ENCODE measurements at regions not wholly inside any gene's neighbourhood (a gene's known extent, or its start where the extent isn't known, plus 50 kb on each side); places are given as distances from the start of the nearest gene placed in this dataset.

DNA sequence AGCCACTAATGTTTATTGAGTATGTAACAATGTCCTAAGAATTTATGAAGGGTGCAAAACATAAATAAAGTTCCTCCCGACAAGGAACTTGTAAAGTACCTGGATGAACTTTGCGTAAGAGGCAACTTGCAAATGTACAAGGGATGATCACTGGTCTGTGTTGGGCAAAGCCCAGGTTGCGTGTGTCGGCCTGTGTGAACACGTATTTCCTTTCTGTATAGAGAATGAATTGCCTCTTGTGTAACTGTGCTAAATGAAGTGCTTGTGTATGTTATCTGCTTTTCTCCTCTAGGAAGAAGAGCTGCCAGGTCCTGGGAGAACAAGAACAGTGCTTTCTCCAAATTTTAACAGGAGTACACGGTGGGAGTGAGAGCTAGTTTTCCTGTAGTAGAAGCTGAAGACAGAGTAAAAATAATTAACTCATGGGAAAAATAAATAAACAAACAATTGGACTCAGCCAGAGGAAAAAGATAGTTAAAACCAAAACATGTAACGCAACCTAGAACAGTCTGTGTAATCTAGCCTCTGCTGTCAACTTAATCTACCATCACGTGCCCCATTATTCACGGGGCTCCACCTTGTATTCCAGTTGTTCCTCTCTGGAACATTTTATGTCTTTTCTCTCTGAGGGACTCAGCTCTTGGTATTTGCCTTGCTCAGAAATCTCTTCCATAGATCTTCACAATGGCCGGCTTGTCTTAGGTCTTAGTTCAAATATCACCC lies 83.7 kb upstream of the RASGRP1 start:
- no peak for DNase-seq

DNA sequence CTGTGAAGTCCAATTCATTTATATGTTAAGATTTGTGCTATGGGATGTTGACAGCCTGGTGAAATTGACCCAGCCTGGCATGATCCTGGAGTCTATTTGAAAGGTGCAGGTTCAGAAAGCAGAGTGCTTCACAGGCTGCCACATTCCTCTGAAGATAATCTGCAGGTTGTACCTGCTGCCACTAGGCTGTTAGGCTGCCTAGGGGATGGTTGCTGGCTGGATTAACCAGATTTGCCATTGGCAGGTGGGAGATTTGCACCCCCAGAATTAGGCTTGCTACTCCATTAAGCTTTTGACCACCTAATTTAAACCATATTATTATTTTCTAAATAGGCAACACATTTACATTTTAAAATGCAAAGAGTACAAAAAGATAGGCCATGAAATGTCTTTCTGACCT lies 85.8 kb upstream of the RASGRP1 start:
- no peak for DNase-seq

DNA sequence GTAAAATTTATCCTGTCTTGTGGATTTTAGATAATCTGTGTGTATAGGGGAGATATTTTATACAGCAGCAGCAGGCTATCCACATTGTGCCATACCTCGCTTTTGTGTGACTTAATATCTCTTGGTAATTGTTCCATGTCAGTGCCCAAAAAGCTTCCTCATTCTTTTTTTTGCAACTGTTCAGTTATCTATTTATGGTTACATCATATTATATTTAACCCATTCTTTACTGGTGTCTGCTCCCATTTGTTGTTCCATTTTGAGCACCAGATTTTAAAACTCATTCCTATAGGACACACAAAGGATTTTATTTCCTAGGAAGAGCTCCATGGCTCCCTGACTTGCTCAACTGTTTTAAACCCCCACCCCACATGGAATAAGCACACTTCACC lies 86.3 kb upstream of the RASGRP1 start:
- DNase-seq: no peak

DNA sequence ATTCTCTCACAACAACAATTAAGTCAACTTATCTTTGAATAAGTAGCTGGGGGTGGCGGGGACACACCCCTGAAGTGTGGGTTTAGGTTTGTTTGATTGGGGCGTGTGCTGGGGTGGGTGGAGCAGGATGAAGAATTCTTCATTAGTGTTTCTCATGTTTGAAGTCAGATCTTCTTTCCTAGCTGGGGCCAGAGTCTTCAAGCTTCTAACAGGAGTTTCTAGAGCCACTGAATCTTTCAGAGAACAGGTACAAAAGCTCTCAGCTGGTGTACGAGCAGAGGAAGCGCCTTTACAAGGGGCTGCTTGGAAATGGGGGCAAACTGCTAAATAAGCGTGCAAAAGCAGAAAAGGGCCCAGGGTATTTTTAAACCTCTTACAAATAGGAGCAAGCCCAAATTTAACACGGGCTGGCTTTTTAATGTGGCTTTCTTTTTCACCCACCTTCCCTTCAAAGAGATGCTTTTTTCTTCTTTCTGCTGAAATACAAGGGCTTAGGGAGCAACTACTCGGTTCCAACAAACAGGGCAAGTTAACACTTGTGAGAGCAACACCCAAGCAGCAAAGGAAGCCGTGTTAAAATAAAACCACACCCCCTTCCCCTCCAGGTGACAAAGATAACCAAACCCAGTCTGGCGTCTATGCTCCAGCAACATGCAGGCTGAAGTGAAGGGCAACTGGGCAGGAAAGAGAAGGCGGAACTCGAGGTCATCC lies 86.9 kb upstream of the RASGRP1 start:
- no peak for DNase-seq

DNA sequence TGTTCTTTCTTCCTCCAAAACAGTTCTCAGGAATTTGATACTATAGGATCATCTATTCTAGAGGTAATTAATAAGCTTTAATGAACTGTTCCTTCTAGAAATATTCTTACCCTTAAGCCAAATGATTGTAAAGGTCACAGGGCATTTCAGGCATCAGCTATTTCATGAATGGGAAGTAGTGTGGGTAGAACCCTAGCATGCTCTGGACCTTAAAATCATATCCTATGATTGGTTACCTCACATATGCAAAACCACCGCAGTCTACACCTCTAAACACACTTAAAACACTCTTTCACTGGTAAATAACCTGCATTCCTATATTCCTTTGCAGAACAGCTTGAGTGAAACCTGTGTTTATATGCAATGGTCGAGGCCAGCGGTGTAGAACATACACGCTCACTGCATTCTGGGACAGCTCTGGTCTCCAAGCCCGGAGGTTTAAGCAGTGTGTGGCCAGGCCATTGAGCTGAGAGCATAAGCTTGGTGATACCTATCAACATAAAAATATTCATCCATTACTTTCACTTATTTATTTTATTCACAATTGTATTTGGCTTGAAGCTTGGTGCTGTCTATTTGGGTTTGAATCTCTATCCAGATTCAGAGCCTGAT lies 87.7 kb upstream of the RASGRP1 start:
- DNase-seq: no peak

DNA sequence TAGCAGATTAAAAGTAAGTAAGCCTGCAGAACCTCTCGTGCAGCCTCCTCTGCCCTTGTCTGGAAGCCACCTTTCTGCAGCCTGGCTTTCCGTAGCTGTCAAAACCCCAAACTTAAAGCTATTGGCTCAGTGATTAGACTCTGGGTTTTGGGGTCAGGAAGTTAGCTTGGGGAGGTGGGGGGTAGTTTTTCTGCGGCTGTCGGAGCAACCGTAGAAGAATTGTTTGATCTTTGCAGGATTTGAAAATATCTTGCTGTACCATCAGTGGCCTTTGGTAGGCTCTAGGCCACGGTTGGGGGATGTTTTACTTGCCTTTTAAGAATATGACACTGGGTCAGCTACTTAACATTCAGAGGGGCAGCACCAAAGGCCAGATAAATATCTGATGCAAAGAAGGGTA lies 88.4 kb upstream of the RASGRP1 start:
- no peak for DNase-seq

DNA sequence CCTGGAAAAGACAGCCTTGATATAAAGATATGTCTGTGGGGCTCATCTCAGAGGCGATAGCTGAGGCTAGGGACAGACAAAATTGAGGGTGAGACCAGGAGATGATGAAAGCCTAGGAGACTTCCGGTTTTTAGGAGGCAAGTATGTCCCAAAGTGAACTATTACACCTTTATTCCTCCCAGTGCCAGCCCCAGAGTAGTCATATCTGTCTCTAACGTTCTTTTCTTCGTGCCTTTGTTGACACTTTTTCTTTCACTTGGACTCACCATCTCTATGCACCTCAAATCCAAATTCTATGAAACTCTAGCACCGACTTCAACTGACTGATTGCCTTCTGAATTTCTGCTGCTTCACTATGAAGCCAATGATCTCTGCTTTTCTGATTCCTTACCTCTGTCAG lies 93.8 kb upstream of the RASGRP1 start:
- DNase-seq: no peak

DNA sequence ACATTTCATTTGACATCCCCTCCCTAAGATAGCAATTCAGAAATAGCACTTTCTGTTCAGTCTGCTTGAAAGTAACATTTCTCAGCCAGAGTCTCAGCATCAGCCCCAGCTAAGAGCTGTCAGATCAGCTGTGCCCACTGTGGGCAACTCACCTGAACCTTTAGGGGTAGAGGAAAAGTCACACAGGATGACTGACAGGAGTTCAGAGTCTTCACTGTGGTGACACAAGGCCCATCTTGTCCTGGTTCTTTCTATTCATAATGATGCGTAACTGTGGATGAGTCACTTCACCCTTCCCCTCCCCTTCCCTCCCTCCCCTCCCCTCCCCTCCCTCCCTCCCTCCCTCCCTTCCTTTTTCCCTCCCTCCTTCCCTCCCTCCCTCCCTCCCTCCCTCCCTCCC lies 96.1 kb upstream of the RASGRP1 start:
- DNase-seq: no peak

DNA sequence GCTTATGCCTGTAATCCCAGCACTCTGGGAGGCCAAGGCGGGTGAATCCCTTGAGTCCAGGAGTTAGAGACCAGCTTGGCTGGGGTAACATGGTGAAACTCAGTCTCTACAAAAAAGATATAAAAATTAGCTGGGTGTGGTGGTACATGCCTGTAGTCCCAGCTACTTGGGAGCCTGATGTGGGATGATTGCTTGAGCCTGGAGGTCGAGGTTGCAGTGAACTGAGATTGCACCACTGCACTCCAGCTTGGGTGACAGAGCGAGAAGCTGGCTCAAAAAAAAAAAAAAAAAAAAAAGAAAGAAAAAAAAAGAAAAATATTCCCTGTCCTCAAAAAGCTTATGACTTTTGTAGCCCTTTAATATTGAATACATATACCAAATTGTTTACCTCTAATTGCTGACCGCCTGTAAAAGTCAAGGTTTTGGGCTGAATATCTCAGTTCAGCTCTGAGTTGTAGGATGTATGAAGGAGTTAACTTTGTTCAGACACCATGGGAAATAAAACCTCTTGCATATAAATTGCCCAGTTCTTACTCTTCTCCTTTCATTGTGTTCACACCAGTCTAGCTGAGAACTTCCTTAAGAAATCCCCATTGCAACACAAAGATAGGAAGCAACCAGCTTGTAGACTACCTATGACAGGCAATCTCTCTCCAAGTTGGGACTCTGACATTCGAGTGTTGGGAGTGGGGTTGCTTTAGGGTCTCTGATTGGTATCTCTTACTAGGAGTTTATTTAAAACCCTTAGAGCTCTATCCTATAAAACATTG lies 97.6 kb upstream of the RASGRP1 start:
- DNase-seq: no peak

DNA sequence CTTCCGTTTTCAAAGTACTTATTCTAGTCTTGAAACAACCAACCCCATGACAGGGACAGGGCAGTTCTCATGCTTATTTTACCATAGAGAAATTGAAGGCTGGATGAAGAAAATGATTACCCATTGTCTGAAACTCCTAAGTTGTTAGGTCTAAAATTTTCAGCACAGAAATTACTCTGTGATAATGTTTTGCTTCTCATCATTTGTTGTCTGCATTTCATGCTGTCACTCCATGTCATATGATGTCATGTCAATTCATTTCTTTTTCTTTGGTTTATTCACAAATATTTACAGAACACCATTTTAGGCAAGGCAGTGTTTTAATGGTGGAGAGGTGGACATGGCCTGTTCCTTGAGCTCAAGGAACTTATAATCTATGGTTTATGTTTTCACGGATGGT lies 98.2 kb upstream of the RASGRP1 start:
- no peak for DNase-seq

DNA sequence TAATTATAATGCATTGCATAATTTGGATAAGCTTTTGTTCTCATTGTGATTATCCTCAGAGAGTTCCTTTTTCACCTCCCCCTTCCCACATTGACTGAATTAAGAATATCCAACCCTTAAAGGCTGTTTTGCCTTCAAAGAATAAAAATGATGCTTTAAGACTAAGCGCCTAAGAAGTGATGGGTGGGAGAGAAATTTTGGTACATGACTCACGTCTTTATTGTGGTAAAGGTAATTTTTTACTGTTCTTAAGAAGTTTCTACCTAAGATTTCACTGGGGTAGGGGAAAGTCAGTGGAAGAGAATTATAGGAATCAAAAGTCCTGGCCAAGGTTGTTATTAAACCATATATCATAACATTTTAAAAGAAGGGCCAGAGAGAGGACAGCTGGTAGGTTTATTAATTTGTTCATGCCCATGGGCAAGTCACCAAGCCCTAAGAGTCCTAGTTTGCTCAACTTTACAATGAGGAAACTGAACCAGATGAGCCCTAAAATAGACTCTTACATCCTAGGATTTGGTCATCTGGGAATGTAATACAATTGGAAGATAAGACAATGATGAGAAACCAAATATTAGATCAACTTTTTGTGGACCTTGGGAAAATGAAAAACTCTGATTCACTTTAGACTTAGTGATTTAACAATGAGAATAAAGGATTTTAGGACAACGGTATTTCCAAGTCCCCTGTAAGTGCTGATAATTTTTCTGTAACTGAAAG lies 101.1 kb upstream of the RASGRP1 start:
- no peak for DNase-seq

DNA sequence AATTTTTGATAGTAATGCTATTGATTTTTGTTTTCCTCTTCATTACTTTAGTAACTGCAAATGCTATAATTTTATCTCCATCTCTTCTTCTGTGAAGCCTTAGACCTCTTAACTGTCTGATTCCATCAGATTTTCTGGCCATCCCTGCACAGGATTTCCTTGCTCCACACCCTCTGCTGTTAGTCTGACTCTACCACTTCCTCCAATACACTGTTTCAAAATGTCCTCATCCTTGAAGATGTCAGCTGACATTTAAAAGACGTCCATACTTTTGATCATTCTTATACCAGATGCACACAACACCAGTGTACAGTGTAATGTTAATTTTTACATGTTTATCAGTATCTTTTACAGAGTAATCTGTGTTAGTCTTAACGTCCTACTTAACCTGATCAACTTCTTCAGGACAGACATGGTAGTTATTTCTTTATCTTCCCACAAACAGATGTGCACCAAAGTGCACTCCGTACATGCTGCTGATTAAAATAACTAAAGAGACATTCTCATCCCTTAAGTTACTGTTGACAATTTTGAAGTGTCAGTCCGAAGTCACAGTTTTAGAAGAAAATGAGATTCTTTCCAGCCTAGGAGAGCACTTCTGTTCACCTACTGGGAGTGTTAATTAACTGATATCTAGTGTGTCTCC lies 102.4 kb upstream of the RASGRP1 start:
- no peak for DNase-seq

DNA sequence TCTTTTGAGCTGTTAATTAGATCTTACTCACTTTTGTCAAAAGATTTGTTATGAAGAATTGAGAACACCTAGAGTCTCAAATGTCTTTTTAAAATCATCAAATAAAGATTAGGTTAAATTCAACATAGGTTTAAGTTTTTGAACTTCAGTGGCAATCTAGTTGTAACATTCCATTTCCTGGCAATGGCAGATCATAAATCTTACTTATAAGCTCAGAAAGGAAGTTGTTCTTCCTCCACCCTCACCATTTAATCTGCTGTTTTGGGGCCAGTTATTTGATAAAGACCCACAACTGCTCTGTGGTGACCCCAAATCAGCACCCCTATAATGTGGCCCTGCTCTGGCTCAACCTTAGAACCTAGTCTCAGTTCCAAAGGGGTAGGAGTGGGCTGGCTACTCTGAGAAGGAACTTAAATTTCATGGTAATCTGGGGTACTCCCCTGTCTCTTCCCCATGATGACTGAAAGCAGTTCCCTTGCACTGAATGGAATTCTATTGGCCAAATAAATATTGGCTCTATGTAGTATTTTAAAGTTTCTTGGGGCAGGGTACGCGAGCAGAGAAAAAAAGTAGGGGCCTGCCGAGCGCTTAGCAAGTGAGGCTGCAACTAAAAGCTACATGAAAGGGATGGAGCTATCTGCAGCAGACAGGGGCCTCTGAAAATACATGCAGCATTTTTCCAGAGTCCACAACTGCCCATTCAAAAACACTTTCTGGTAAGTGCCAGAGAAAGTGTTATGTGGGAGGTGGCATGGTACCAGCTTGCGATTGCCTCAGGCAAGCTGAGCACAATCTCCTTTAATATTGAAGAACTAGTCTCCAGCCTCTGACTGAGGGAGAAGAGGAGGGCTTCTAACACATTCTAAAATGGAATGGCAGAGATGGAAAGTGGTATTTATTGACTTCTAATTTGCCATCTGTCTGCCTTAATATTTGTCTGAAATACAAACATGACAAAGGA lies 103.6 kb upstream of the RASGRP1 start:
- DNase-seq: no peak

DNA sequence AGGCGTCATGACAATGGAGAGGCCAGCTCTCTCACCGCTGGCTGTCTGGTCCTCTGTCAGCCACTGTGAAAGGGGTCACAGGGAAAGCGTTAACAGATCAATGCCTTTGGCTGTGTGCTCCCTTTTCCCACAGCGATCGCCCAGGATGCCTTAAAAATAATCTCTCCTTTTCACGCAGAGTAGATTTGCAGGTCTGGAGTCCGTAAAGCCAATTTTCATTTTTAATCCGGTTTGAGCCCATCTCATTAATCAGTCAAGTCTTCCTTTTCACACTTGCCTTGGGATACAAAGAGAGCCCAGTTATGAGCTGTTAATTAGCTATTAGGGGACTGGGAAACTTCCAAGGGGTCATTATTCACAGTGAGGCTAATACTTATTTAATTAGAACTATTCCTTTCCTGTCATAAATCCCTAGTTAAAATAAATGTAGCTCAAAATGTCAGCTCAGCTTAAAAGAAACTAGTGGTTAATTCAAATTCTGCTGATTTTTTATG lies 104.3 kb upstream of the RASGRP1 start:
- DNase-seq: no peak

DNA sequence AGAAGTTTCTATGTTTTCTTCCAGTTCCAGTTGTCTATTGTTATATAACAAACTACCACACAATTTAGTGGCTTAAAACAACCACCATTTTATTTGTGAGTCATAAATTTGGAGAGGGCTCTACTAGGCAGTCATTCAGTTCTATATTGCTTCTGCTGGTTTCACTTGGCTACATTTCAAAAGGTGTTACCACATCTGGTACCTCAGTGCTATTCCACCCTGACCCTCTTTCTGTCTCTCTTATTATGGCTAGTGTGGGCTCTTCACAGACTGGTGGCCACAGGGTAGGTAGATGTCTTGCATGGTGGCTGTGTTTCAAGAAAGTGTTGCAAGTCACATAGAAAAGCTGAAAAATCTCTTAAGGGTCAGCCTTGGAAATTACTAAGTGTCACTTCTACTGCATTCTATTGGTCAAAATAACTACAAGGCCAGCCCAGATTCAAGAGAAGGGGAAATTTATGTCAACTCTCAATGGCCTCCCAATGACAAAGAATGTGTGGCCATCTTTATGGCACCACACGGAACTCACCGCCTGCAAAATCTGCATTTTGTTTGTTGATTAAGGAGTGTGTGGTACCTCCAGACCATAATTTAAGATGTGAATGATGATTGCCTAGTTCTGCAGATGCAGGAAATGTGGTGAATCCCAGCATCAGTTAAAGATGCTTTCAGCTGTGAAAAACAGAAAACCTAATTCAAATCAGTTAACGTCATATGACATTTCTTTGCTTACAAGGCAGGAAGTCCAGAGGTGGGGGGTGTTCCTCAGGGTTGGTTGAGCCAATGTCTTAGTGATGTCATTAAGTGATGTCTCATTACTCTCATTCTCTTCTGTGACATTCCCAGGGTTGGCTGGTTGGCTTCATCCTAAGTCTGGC lies 105.8 kb upstream of the RASGRP1 start:
- DNase-seq: no peak

DNA sequence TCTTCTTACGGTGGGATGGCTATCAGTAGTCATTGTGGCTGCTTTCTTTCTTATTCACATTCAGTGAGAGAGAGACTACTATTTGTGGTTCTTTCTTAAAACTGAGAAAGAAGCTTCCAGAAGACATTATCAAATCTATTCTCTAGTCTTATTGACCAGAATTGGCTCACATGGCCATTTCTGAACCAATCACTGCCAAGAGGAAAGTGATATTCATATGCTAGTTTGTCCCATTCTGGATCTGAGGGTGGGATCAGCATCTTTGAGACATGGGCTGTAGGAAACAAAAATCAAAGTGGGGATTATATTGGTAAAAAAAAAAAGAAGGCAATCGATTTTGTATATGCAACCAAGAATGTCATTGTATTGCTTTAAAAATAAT lies 106.4 kb upstream of the RASGRP1 start:
- DNase-seq: no peak

DNA sequence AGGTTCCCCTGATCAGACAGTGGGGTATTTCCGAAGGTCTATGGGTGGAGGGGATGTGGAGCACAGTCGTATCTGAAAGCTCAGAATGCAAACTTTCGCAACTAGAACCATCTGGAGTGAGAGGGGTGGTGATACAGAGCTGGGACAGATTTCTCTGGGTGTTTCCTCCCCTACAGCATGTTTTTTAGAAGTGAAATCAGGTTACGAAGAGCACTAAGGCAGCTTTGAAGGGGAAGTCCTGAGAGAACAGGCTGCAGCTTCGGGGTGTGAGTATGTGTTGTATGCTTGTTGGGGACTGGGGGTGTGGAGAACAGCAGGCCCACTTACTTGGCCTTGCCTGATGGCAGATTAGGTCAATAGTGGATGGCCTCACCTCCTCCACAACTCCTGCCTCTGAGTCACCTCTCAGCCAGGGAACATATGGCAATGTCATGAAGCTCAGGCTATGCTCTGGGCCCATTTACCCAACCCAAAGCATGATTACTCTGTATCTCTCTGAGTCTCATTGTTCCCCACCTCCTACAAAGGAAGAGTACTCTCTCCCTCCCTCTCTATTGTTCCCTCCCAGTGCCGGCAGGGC lies 107.2 kb upstream of the RASGRP1 start:
- no peak for DNase-seq

DNA sequence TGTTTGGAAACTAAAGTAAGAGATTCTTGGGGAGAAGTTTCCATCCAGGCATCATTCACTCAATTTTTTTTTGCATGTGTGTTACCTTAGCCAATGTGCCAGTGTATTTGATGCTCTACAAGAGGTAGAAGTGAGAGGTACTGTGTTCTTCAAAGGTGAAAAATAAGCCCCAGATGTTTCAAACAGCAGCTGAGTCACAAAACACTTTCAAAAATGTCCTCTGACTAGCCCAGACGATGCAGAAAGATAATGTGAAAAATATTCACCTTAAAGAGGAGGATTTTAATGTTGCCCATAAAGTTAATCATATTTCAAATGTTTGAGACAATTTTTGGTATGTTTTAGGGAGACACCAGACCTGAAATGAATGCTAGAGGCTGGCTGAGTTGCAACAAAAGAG lies 107.7 kb upstream of the RASGRP1 start:
- no peak for DNase-seq

DNA sequence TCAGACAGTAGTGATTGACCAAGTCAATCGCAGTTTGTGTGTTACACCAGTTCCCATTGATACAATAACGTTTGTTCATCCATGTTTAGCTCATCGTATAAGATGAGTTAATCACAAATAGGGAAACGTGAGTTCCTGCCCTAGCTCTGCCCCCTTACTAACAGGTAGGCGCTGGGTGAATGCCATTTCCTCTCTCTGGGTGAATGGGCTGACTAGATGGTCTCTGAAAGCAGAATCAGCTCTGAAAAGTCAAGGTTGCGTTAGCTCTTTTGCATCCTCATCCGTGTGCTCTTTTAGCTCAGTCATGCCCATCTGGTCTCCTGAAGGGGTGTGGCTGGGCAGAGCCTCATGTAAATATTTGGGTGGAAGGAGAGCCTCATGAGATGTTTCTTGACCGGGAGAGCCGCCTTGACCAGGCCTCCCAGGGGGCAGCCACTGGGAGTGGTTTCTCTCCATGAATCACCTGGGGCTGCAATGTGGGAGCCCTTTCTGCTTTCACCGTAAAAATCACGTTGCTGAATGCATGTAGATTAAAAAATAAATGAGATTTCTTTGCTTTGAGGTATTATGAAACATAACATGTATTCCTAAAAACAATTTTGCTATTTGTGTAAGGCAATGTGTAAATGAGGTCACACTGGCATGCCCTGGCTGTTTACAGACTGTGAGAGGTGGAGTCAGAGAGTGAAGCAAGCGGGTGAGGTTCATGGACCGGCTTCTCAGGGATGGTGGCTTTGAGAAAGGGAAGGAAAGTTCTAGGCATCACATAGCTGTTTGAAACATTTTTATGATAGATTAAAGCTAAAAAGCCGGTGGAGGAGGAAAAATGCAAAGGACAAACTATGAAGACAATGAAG lies 108.4 kb upstream of the RASGRP1 start:
- no peak for DNase-seq

Data from NCI-H1048 (cell line).